ENCODE measurements at regions not wholly inside any gene's neighbourhood (a gene's known extent, or its start where the extent isn't known, plus 50 kb on each side); places are given as distances from the start of the nearest gene placed in this dataset.
A peak's percentile ranks its signal among the peaks of the same experiment; 100 is the strongest.

DNA sequence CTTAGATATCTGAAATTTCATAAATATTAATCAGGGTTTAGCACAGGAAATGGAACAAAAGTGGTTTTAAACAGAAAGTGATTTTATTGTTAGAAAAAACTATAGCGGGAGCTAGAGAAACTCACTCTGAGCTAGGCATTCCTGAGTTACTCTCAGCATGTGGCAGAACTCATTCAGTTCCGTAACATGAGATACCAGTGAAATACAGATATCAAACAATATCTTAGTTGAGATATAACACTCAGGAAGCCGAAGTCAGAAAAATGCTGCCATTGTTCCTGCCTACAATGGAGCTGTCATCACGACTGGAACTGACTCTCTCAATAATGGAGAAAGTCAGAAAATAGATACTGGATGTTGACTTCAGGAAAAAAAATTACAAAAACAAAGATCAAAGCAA lies 1428.7 kb downstream of the PCDH18 start:
- Mint-ChIP-seq H3K36me3 (no peaks in the 10 kb centered on the region), H3K4me3 (no peak overlapping the region), H3K27me3 (ENCODE audit: insufficient read depth, low read depth) (no peaks in the 10 kb centered on the region), H3K4me1 (peaks cover 27% of the 10 kb centered on the region), H3K27ac (no peak overlapping the region), H3K9me3 (no peaks in the 10 kb centered on the region)
- no peak overlapping the region for H3K9ac ChIP-seq
- no peaks in the 10 kb centered on the region for H3K79me2 ChIP-seq (ENCODE audit: low read depth)
- peaks cover 6% of the 10 kb centered on the region for H3K36me3 ChIP-seq
- H3K4me3 ChIP-seq = no peak overlapping the region
- no peaks in the 10 kb centered on the region for H4K20me1 ChIP-seq (ENCODE audit: low read depth)
- H3K4me2 ChIP-seq = no peak overlapping the region
- TF ChIP-seq, protein P1, sequence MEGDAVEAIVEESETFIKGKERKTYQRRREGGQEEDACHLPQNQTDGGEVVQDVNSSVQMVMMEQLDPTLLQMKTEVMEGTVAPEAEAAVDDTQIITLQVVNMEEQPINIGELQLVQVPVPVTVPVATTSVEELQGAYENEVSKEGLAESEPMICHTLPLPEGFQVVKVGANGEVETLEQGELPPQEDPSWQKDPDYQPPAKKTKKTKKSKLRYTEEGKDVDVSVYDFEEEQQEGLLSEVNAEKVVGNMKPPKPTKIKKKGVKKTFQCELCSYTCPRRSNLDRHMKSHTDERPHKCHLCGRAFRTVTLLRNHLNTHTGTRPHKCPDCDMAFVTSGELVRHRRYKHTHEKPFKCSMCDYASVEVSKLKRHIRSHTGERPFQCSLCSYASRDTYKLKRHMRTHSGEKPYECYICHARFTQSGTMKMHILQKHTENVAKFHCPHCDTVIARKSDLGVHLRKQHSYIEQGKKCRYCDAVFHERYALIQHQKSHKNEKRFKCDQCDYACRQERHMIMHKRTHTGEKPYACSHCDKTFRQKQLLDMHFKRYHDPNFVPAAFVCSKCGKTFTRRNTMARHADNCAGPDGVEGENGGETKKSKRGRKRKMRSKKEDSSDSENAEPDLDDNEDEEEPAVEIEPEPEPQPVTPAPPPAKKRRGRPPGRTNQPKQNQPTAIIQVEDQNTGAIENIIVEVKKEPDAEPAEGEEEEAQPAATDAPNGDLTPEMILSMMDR (IDR thresholded peaks at IDR 0.05) = no peak
- no peak for TF ChIP-seq EZH2 (IDR thresholded peaks at IDR 0.05)
- TF ChIP-seq EZH2phosphoT487 (IDR thresholded peaks at IDR 0.05) = no peak
- no peaks in the 10 kb centered on the region for H3K27me3 ChIP-seq
- peaks cover 15% of the 10 kb centered on the region for H3F3A ChIP-seq (ENCODE audit: low read depth)
- peak; percentile 9 for DNase-seq (ENCODE audit: low spot score)
- no peak overlapping the region for H3K27ac ChIP-seq
- H2AFZ ChIP-seq (replicated peaks) = no peak overlapping the region
- no peaks in the 10 kb centered on the region for H3K9me3 ChIP-seq (ENCODE audit: low read depth)
- peaks cover 49% of the 10 kb centered on the region for H3K4me1 ChIP-seq

DNA sequence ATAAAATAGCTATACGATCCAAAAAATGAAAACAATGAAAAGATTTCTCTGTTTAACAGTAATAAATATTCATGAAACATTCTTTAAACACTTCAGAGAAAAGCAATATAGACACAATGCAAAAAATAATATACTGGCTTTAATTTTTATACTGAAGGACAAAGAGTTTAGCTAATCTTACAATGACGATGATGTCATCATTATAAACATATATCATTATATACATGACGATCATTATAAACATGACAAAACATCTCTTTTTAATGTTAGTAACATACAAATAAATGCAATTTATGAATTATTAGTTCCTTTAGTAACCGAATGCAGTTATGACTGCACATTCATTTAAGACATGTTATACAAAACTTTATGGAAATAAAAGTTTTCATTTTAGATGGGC lies 1434.6 kb downstream of the PCDH18 start:
- H3K4me3 Mint-ChIP-seq = no peak overlapping the region
- H3K9me3 ChIP-seq (ENCODE audit: low read depth) = no peaks in the 10 kb centered on the region

DNA sequence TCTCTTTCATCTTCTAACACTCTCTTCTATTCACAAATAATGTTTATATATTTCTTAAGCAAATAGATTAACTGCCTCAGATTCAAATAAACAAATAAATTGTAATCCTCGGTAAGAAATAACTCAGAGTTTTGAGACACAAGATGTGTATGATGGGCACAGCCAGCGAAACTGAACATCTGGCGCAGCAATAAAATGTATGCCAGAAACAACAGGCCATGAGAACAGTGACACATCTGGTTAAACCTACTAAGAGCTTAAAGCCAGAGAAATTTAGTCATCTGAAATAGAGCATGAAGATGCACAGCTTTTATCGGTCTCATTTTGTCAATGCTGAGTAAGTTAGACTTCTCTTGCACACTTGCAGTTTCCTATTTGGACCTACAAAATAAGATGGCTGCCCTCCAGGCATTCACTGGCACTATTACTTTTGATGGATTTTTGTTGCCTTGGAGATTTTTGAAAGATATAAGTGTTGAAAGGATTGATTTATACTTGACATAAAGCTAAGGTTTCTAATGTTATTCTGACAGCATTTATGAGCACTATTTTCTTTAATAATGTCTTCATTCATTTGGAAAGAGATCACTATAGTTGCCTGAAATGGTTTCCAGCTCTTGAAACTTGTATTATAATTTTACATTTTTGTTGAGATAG lies 1444.0 kb downstream of the PCDH18 start:
- Histone ChIP-seq H3F3A (ENCODE audit: low read depth) (no peaks in the 10 kb centered on the region), H3K27me3 (no peaks in the 10 kb centered on the region)

More for the DNA sequence above, 1434.6 kb downstream of the PCDH18 start:
- H3K4me2 ChIP-seq = no peak overlapping the region
- no peaks in the 10 kb centered on the region for H3K27me3 ChIP-seq
- peaks cover 13% of the 10 kb centered on the region for H3K4me1 ChIP-seq
- Mint-ChIP-seq H3K9me3 (no peaks in the 10 kb centered on the region), H3K4me1 (peaks cover 5% of the 10 kb centered on the region), H3K36me3 (no peaks in the 10 kb centered on the region), H3K27me3 (ENCODE audit: insufficient read depth, low read depth) (no peaks in the 10 kb centered on the region), H3K27ac (no peak overlapping the region)
- peaks cover 6% of the 10 kb centered on the region for H3K36me3 ChIP-seq
- H3F3A ChIP-seq (ENCODE audit: low read depth) = no peaks in the 10 kb centered on the region
- DNase-seq (ENCODE audit: low spot score) = no peak
- no peak overlapping the region for H2AFZ ChIP-seq (replicated peaks)
- TF ChIP-seq EZH2 (IDR thresholded peaks at IDR 0.05) (no peak), EZH2phosphoT487 (IDR thresholded peaks at IDR 0.05) (no peak)
- TF ChIP-seq, protein P1 (IDR thresholded peaks at IDR 0.05) = no peak
- H3K27ac ChIP-seq = no peak overlapping the region
- H3K4me3 ChIP-seq = no peak overlapping the region
- H3K9ac ChIP-seq = no peak overlapping the region
- no peaks in the 10 kb centered on the region for H3K79me2 ChIP-seq (ENCODE audit: low read depth)
- H4K20me1 ChIP-seq (ENCODE audit: low read depth) = no peaks in the 10 kb centered on the region

More for the DNA sequence above, 1444.0 kb downstream of the PCDH18 start:
- H3K4me1 ChIP-seq = peaks cover 21% of the 10 kb centered on the region
- Mint-ChIP-seq H3K27me3 (ENCODE audit: insufficient read depth, low read depth) (no peaks in the 10 kb centered on the region), H3K36me3 (no peaks in the 10 kb centered on the region), H3K9me3 (no peaks in the 10 kb centered on the region), H3K4me3 (no peak overlapping the region), H3K4me1 (peaks cover 5% of the 10 kb centered on the region), H3K27ac (no peak overlapping the region)
- DNase-seq (ENCODE audit: low spot score) = no peak
- H3K27ac ChIP-seq = no peak overlapping the region
- no peak overlapping the region for H3K4me3 ChIP-seq
- H2AFZ ChIP-seq (replicated peaks) = peak overlapping the region; percentile 29
- H3K4me2 ChIP-seq = no peak overlapping the region
- no peaks in the 10 kb centered on the region for H4K20me1 ChIP-seq (ENCODE audit: low read depth)
- no peaks in the 10 kb centered on the region for H3K36me3 ChIP-seq
- TF ChIP-seq EZH2 (IDR thresholded peaks at IDR 0.05) (no peak), EZH2phosphoT487 (IDR thresholded peaks at IDR 0.05) (no peak)
- TF ChIP-seq, protein P1 (IDR thresholded peaks at IDR 0.05) = no peak
- H3K79me2 ChIP-seq (ENCODE audit: low read depth) = no peaks in the 10 kb centered on the region
- no peak overlapping the region for H3K9ac ChIP-seq
- no peaks in the 10 kb centered on the region for H3K9me3 ChIP-seq (ENCODE audit: low read depth)
